ENCODE measurements at regions not wholly inside any gene's neighbourhood (a gene's known extent, or its start where the extent isn't known, plus 50 kb on each side); places are given as distances from the start of the nearest gene placed in this dataset.

GRCh38 chrX:46306103-46306502 is 239.1 kb downstream of the ZNF674 start:
- DNase-seq (ENCODE audit: extremely low read depth in 1 of 2, low read depth in 1 of 2): no peak

- no peak for DNase-seq (ENCODE audit: extremely low read depth in 1 of 2, low read depth in 1 of 2)
Observed at GRCh38 chrX:46305431-46305830, 239.8 kb downstream of the ZNF674 start.

GRCh38 chrX:46301903-46302302 is 243.3 kb downstream of the ZNF674 start:
- no peak for DNase-seq (ENCODE audit: extremely low read depth in 1 of 2, low read depth in 1 of 2)

GRCh38 chrX:46298821-46299220 is 246.4 kb downstream of the ZNF674 start:
- DNase-seq (ENCODE audit: extremely low read depth in 1 of 2, low read depth in 1 of 2): no peak

GRCh38 chrX:46295963-46296362 is 249.3 kb downstream of the ZNF674 start:
- DNase-seq (ENCODE audit: extremely low read depth in 1 of 2, low read depth in 1 of 2): no peak

GRCh38 chrX:46294234-46294633 is 251.0 kb downstream of the ZNF674 start:
- no peak for DNase-seq (ENCODE audit: extremely low read depth in 1 of 2, low read depth in 1 of 2)

GRCh38 chrX:46279925-46280313 is 265.3 kb downstream of the ZNF674 start:
- DNase-seq (ENCODE audit: extremely low read depth in 1 of 2, low read depth in 1 of 2): no peak

GRCh38 chrX:46279214-46279924 is 265.9 kb downstream of the ZNF674 start:
- no peak for DNase-seq (ENCODE audit: extremely low read depth in 1 of 2, low read depth in 1 of 2)

- DNase-seq (ENCODE audit: extremely low read depth in 1 of 2, low read depth in 1 of 2): no peak
Observed at GRCh38 chrX:46278572-46278971, 266.6 kb downstream of the ZNF674 start.

GRCh38 chrX:46268412-46268811 is 276.8 kb downstream of the ZNF674 start:
- DNase-seq (ENCODE audit: extremely low read depth in 1 of 2, low read depth in 1 of 2): no peak

GRCh38 chrX:46263494-46263893 is 281.7 kb downstream of the ZNF674 start:
- no peak for DNase-seq (ENCODE audit: extremely low read depth in 1 of 2, low read depth in 1 of 2)

GRCh38 chrX:46262304-46262703 is 282.9 kb downstream of the ZNF674 start:
- no peak for DNase-seq (ENCODE audit: extremely low read depth in 1 of 2, low read depth in 1 of 2)

- no peak for DNase-seq (ENCODE audit: extremely low read depth in 1 of 2, low read depth in 1 of 2)
Observed at GRCh38 chrX:46260499-46260898, 284.7 kb downstream of the ZNF674 start.

GRCh38 chrX:46258356-46258755 is 286.9 kb downstream of the ZNF674 start:
- DNase-seq (ENCODE audit: extremely low read depth in 1 of 2, low read depth in 1 of 2): no peak

- DNase-seq (ENCODE audit: extremely low read depth in 1 of 2, low read depth in 1 of 2): no peak
Observed at GRCh38 chrX:46257451-46257879, 287.8 kb downstream of the ZNF674 start.

- no peak for DNase-seq (ENCODE audit: extremely low read depth in 1 of 2, low read depth in 1 of 2)
Observed at GRCh38 chrX:46256875-46257274, 288.3 kb downstream of the ZNF674 start.

GRCh38 chrX:46255046-46255445 is 290.2 kb downstream of the ZNF674 start:
- no peak for DNase-seq (ENCODE audit: extremely low read depth in 1 of 2, low read depth in 1 of 2)

- DNase-seq (ENCODE audit: extremely low read depth in 1 of 2, low read depth in 1 of 2): no peak
Observed at GRCh38 chrX:46254641-46255040, 290.6 kb downstream of the ZNF674 start.

- DNase-seq (ENCODE audit: extremely low read depth in 1 of 2, low read depth in 1 of 2): no peak
Observed at GRCh38 chrX:46251755-46252154, 293.5 kb downstream of the ZNF674 start.

GRCh38 chrX:46250151-46250550 is 295.1 kb downstream of the ZNF674 start:
- no peak for DNase-seq (ENCODE audit: extremely low read depth in 1 of 2, low read depth in 1 of 2)

GRCh38 chrX:46247456-46247855 is 297.8 kb downstream of the ZNF674 start:
- no peak for DNase-seq (ENCODE audit: extremely low read depth in 1 of 2, low read depth in 1 of 2)

- no peak for DNase-seq (ENCODE audit: extremely low read depth in 1 of 2, low read depth in 1 of 2)
Observed at GRCh38 chrX:46244451-46244850, 300.8 kb downstream of the ZNF674 start.

GRCh38 chrX:46236411-46236810 is 308.8 kb downstream of the ZNF674 start:
- DNase-seq (ENCODE audit: extremely low read depth in 1 of 2, low read depth in 1 of 2): no peak
